Stromal cell of bone marrow (primary cell): ENCODE measurements at regions not wholly inside any gene's neighbourhood (a gene's known extent, or its start where the extent isn't known, plus 50 kb on each side); places are given as distances from the start of the nearest gene placed in this dataset.

Experiments used
- DNase-seq: peaks from one replicate; pipeline ENCODE4 v3.0.0-alpha.2; 2012; ENCODE audit warnings: low read depth

GRCh38 chr4:185925910-185926360 is 113.9 kb upstream of the SORBS2 start:
- DNase-seq, result no peak

- DNase-seq, result no peak
These were observed 119.4 kb upstream of the SORBS2 start for GRCh38 chr4:185931375-185931774.

- DNase-seq, result no peak
These were observed 120.0 kb upstream of the SORBS2 start for GRCh38 chr4:185931986-185932385.

GRCh38 chr4:185932491-185932890 is 120.5 kb upstream of the SORBS2 start:
- peak; percentile 55 for DNase-seq

GRCh38 chr4:185933078-185933581 is 121.1 kb upstream of the SORBS2 start:
- DNase-seq, result peak; percentile 93

GRCh38 chr4:185936650-185937376 is 124.8 kb upstream of the SORBS2 start:
- DNase-seq, result no peak

GRCh38 chr4:185938654-185939053 is 126.7 kb upstream of the SORBS2 start:
- DNase-seq, result no peak

- DNase-seq, result no peak
These were observed 127.5 kb upstream of the TLR3 start for GRCh38 chr4:185941461-185941860.

GRCh38 chr4:185945252-185945651 is 123.7 kb upstream of the TLR3 start:
- no peak for DNase-seq

- no peak for DNase-seq
These were observed 123.0 kb upstream of the TLR3 start for GRCh38 chr4:185945906-185946305.

- no peak for DNase-seq
These were observed 118.1 kb upstream of the TLR3 start for GRCh38 chr4:185950891-185951290.

GRCh38 chr4:185955151-185955770 is 113.7 kb upstream of the TLR3 start:
- DNase-seq, result no peak

GRCh38 chr4:185955826-185956543 is 113.0 kb upstream of the TLR3 start:
- DNase-seq, result no peak

- no peak for DNase-seq
These were observed 112.4 kb upstream of the TLR3 start for GRCh38 chr4:185956544-185956940.

- no peak for DNase-seq
These were observed 110.7 kb upstream of the TLR3 start for GRCh38 chr4:185958094-185958747.

- DNase-seq, result no peak
These were observed 103.3 kb upstream of the TLR3 start for GRCh38 chr4:185965426-185966384.

GRCh38 chr4:185966549-185966948 is 102.4 kb upstream of the TLR3 start:
- DNase-seq, result no peak

- no peak for DNase-seq
These were observed 101.8 kb upstream of the TLR3 start for GRCh38 chr4:185966997-185967775.

GRCh38 chr4:185969657-185970056 is 99.3 kb upstream of the TLR3 start:
- no peak for DNase-seq

- peak; percentile 46 for DNase-seq
These were observed 80.9 kb upstream of the TLR3 start for GRCh38 chr4:185987961-185988627.
